Hepatocyte (in vitro differentiated cells): ENCODE measurements at regions not wholly inside any gene's neighbourhood (a gene's known extent, or its start where the extent isn't known, plus 50 kb on each side); places are given as distances from the start of the nearest gene placed in this dataset.
A peak's percentile ranks its signal among the peaks of the same experiment; 100 is the strongest.

ENCODE experiments used
- CTCF ChIP-seq: fragments of 200-600 bp; sonication (generic); IDR thresholded peaks from 2 replicates; pipeline ENCODE4 v1.5.1; 2016; ENCODE audit warnings: antibody characterized with exemption, mild to moderate bottlenecking; ENCODE audit not compliant: poor library complexity
- EZH2 ChIP-seq: fragments of 200-600 bp; sonication (generic); IDR thresholded peaks from 2 replicates; pipeline ENCODE4 v1.6.1; 2016; ENCODE audit warnings: antibody characterized with exemption, mild to moderate bottlenecking, borderline replicate concordance

- TF ChIP-seq EZH2 (no peak), CTCF (peak; percentile 49)
Measured at GRCh38 chr17:56653877-56654276, 60.4 kb downstream of the NOG start.
